HEK293T (cell line): ENCODE measurements at regions not wholly inside any gene's neighbourhood (a gene's known extent, or its start where the extent isn't known, plus 50 kb on each side); places are given as distances from the start of the nearest gene placed in this dataset.

ENCODE experiments used
- CTCF ChIA-PET: fragments of 350-600 bp; formaldehyde crosslinking; extraction: SDS; loops from one replicate; lab custom pipeline; 2021; ENCODE audit warnings: antibody characterized with exemption, inconsistent platforms; lab: Yijun Ruan, JAX
- POLR2A ChIA-PET: fragments of 350-600 bp; formaldehyde crosslinking; extraction: SDS; loops from one replicate; lab custom pipeline; 2020; ENCODE audit warnings: antibody characterized with exemption, inconsistent platforms; lab: Yijun Ruan, JAX
- DNase-seq: peaks from one replicate; pipeline ENCODE4 v3.0.0; 2012; ENCODE audit warnings: mixed read lengths; ENCODE audit errors: extremely low spot score
- ARNT ChIP-seq: fragments of 450-650 bp; IDR thresholded peaks from 2 replicates; pipeline ENCODE4 v1.6.1; 2017; ENCODE audit warnings: mild to moderate bottlenecking
- BHLHE40 ChIP-seq: fragments of 450-650 bp; IDR thresholded peaks from 2 replicates; pipeline ENCODE4 v1.6.1; 2016; ENCODE audit warnings: mild to moderate bottlenecking, moderate library complexity, borderline replicate concordance
- CTBP1 ChIP-seq: fragments of 450-650 bp; IDR thresholded peaks from 2 replicates; pipeline ENCODE4 v1.6.1; 2016; ENCODE audit warnings: borderline replicate concordance
- ELF4 ChIP-seq: fragments of 450-650 bp; IDR thresholded peaks from 2 replicates; pipeline ENCODE4 v1.6.1; 2017; ENCODE audit warnings: antibody characterized with exemption
- FOXA1 ChIP-seq: fragments of 450-650 bp; IDR thresholded peaks from 2 replicates; pipeline ENCODE4 v1.6.1; 2016; ENCODE audit warnings: mild to moderate bottlenecking
- FOXK2 ChIP-seq: fragments of 450-650 bp; IDR thresholded peaks from 2 replicates; pipeline ENCODE4 v1.6.1; 2016; ENCODE audit warnings: mild to moderate bottlenecking
- FOXM1 ChIP-seq: fragments of 450-650 bp; IDR thresholded peaks from 2 replicates; pipeline ENCODE4 v1.6.1; 2017; ENCODE audit warnings: mild to moderate bottlenecking, borderline replicate concordance
- HDGF ChIP-seq: fragments of 450-650 bp; IDR thresholded peaks from 2 replicates; pipeline ENCODE4 v1.6.1; 2017; ENCODE audit warnings: antibody characterized with exemption, borderline replicate concordance
- L3MBTL2 ChIP-seq: fragments of 450-650 bp; conservative IDR thresholded peaks from 2 replicates; pipeline ENCODE4 v1.6.1; 2016; ENCODE audit warnings: mild to moderate bottlenecking
- LEF1 ChIP-seq: fragments of 450-650 bp; IDR thresholded peaks from 2 replicates; pipeline ENCODE4 v1.6.1; 2017; ENCODE audit warnings: mild to moderate bottlenecking, borderline replicate concordance
- NFRKB ChIP-seq: fragments of 450-650 bp; IDR thresholded peaks from 2 replicates; pipeline ENCODE4 v1.6.1; 2016; ENCODE audit warnings: mild to moderate bottlenecking, moderate library complexity
- PKNOX1 ChIP-seq: fragments of 450-650 bp; IDR thresholded peaks from 2 replicates; pipeline ENCODE4 v1.6.1; 2016
- SP1 ChIP-seq: fragments of 450-650 bp; IDR thresholded peaks from 2 replicates; pipeline ENCODE4 v1.6.1; 2017
- SUZ12 ChIP-seq: fragments of 450-650 bp; IDR thresholded peaks from 2 replicates; pipeline ENCODE4 v1.6.1; 2016; ENCODE audit warnings: mild to moderate bottlenecking
- TARDBP ChIP-seq: fragments of 450-650 bp; IDR thresholded peaks from 2 replicates; pipeline ENCODE4 v1.6.1; 2016
- ZNF384 ChIP-seq: fragments of 450-650 bp; IDR thresholded peaks from 2 replicates; pipeline ENCODE4 v1.6.1; 2016

- DNase-seq, result no peak
- ChIA-PET CTCF (interaction anchor here (2.3 kb wide), 1 partner anchor 12 kb away, joined by 11 read pairs; no protein-coding TSS in a partner anchor), POLR2A (no interaction called here)
- TF ChIP-seq ELF4 (no peak), PKNOX1 (no peak), FOXM1 (no peak), ZNF384 (no peak), TARDBP (no peak), ARNT (no peak), HDGF (no peak), NFRKB (no peak), L3MBTL2 (no peak), LEF1 (no peak), FOXK2 (no peak), CTBP1 (no peak), SUZ12 (no peak), FOXA1 (no peak), BHLHE40 (no peak), SP1 (no peak)
Observed at GRCh38 chr7:130884437-130885417, 150.7 kb upstream of the KLF14 start.

- DNase-seq, result no peak
- POLR2A ChIA-PET, result no interaction called here
- CTCF ChIA-PET, result interaction anchor here (0.7 to 2.3 kb wide), 4 partner anchors 10 to 96 kb away, joined by 3 to 11 read pairs (median 4); no protein-coding TSS in a partner anchor
- no peak for TF ChIP-seq FOXA1
Observed at GRCh38 chr7:130886438-130887135, 152.6 kb upstream of the KLF14 start.

- POLR2A ChIA-PET, result no interaction called here
- CTCF ChIA-PET, result interaction anchor here (0.7 to 1.1 kb wide), 3 partner anchors 12 to 95 kb away, joined by 3 to 4 read pairs (median 3); no protein-coding TSS in a partner anchor
- TF ChIP-seq ARNT (no peak), NFRKB (no peak), ZNF384 (no peak), FOXM1 (no peak), HDGF (no peak)
- DNase-seq, result no peak
Observed at GRCh38 chr7:130887182-130887956, 153.4 kb upstream of the KLF14 start.

GRCh38 chr7:130887957-130888371 lies 154.0 kb upstream of the KLF14 start:
- no peak for DNase-seq
- POLR2A ChIA-PET, result no interaction called here
- TF ChIP-seq BHLHE40 (no peak), ZNF384 (no peak), NFRKB (no peak)
- CTCF ChIA-PET, result interaction anchor here (1.4 kb wide), 1 partner anchor 152 kb away, joined by 6 read pairs; no protein-coding TSS in a partner anchor

- no peak for DNase-seq
- TF ChIP-seq SP1 (no peak), SUZ12 (no peak), L3MBTL2 (no peak), ELF4 (no peak), ZNF384 (no peak), TARDBP (no peak), FOXA1 (no peak), PKNOX1 (no peak), HDGF (no peak), NFRKB (no peak), BHLHE40 (no peak), ARNT (no peak)
- ChIA-PET POLR2A (no interaction called here), CTCF (interaction anchor here (1.4 kb wide), 1 partner anchor 151 kb away, joined by 6 read pairs; no protein-coding TSS in a partner anchor)
Observed at GRCh38 chr7:130888468-130888867, 154.5 kb upstream of the KLF14 start.

- no peak for TF ChIP-seq FOXA1
- no peak for TF ChIP-seq SP1
- no peak for TF ChIP-seq ARNT
- no peak for TF ChIP-seq LEF1
- no peak for TF ChIP-seq TARDBP
- TF ChIP-seq PKNOX1, result no peak
- TF ChIP-seq CTBP1, result no peak
- TF ChIP-seq HDGF, result no peak
- TF ChIP-seq SUZ12, result no peak
- TF ChIP-seq ZNF384, result no peak
- CTCF ChIA-PET, result interaction anchor here (0.6 to 1.2 kb wide), 2 partner anchors 10 to 90 kb away, joined by 5 to 6 read pairs; no protein-coding TSS in a partner anchor
- POLR2A ChIA-PET, result no interaction called here
- no peak for DNase-seq
Observed at GRCh38 chr7:130890176-130891020, 156.4 kb upstream of the KLF14 start.
